ENCODE measurements at regions not wholly inside any gene's neighbourhood (a gene's known extent, or its start where the extent isn't known, plus 50 kb on each side); places are given as distances from the start of the nearest gene placed in this dataset.

- no peak for TF ChIP-seq CTCF (IDR thresholded peaks at IDR 0.05; ENCODE audit: low read depth, low read length)
- H3K4me3 ChIP-seq (ENCODE audit: low read depth, low read length): no peak overlapping the region
- in situ Hi-C loops (cut with HindIII; ENCODE audit: low sequenced_read_pairs): no loop called here
- no peak for DNase-seq (ENCODE audit: low read depth, low spot score)
Observed at GRCh38 chr5:107278774-107279173, 392.0 kb downstream of the EFNA5 start.

- TF ChIP-seq CTCF (IDR thresholded peaks at IDR 0.05; ENCODE audit: low read depth, low read length): no peak
- no peak overlapping the region for H3K4me3 ChIP-seq (ENCODE audit: low read depth, low read length)
- in situ Hi-C loops (cut with HindIII; ENCODE audit: low sequenced_read_pairs): no loop called here
- no peak for DNase-seq (ENCODE audit: low read depth, low spot score)
Observed at GRCh38 chr5:107277485-107278125, 393.1 kb downstream of the EFNA5 start.

GRCh38 chr5:107275333-107275732 is 395.4 kb downstream of the EFNA5 start:
- in situ Hi-C loops (cut with HindIII; ENCODE audit: low sequenced_read_pairs): no loop called here
- DNase-seq (ENCODE audit: low read depth, low spot score): no peak
- no peak for TF ChIP-seq CTCF (IDR thresholded peaks at IDR 0.05; ENCODE audit: low read depth, low read length)
- no peak overlapping the region for H3K4me3 ChIP-seq (ENCODE audit: low read depth, low read length)

GRCh38 chr5:107274571-107274970 is 396.2 kb downstream of the EFNA5 start:
- no peak overlapping the region for H3K4me3 ChIP-seq (ENCODE audit: low read depth, low read length)
- in situ Hi-C loops (cut with HindIII; ENCODE audit: low sequenced_read_pairs): no loop called here
- TF ChIP-seq CTCF (IDR thresholded peaks at IDR 0.05; ENCODE audit: low read depth, low read length): no peak
- DNase-seq (ENCODE audit: low read depth, low spot score): no peak

- no peak overlapping the region for H3K4me3 ChIP-seq (ENCODE audit: low read depth, low read length)
- no peak for DNase-seq (ENCODE audit: low read depth, low spot score)
- no peak for TF ChIP-seq CTCF (IDR thresholded peaks at IDR 0.05; ENCODE audit: low read depth, low read length)
- in situ Hi-C loops (cut with HindIII; ENCODE audit: low sequenced_read_pairs): no loop called here
Observed at GRCh38 chr5:107272954-107273353, 397.8 kb downstream of the EFNA5 start.

- no peak overlapping the region for H3K4me3 ChIP-seq (ENCODE audit: low read depth, low read length)
- DNase-seq (ENCODE audit: low read depth, low spot score): no peak
- in situ Hi-C loops (cut with HindIII; ENCODE audit: low sequenced_read_pairs): no loop called here
- TF ChIP-seq CTCF (IDR thresholded peaks at IDR 0.05; ENCODE audit: low read depth, low read length): no peak
Observed at GRCh38 chr5:107272509-107272908, 398.2 kb downstream of the EFNA5 start.
